ENCODE measurements at regions not wholly inside any gene's neighbourhood (a gene's known extent, or its start where the extent isn't known, plus 50 kb on each side); places are given as distances from the start of the nearest gene placed in this dataset.

- DNase-seq (ENCODE audit: low read depth in 1 of 2, low spot score in 1 of 2) = no peak
These were observed 418.3 kb upstream of the CYRIA start for GRCh38 chr2:17083902-17084301.

- DNase-seq (ENCODE audit: low read depth in 1 of 2, low spot score in 1 of 2) = no peak
These were observed 413.6 kb upstream of the CYRIA start for GRCh38 chr2:17079262-17079661.

GRCh38 chr2:17076533-17076932 lies 410.9 kb upstream of the CYRIA start:
- DNase-seq (ENCODE audit: low read depth in 1 of 2, low spot score in 1 of 2) = no peak

- DNase-seq (ENCODE audit: low read depth in 1 of 2, low spot score in 1 of 2) = no peak
These were observed 405.1 kb upstream of the CYRIA start for GRCh38 chr2:17070711-17071110.

GRCh38 chr2:17069564-17069963 lies 403.9 kb upstream of the CYRIA start:
- no peak for DNase-seq (ENCODE audit: low read depth in 1 of 2, low spot score in 1 of 2)

GRCh38 chr2:17068021-17068420 lies 402.4 kb upstream of the CYRIA start:
- DNase-seq (ENCODE audit: low read depth in 1 of 2, low spot score in 1 of 2) = no peak

GRCh38 chr2:17065536-17065935 lies 399.9 kb upstream of the CYRIA start:
- DNase-seq (ENCODE audit: low read depth in 1 of 2, low spot score in 1 of 2) = no peak

GRCh38 chr2:17061028-17061427 lies 395.4 kb upstream of the CYRIA start:
- DNase-seq (ENCODE audit: low read depth in 1 of 2, low spot score in 1 of 2) = no peak

GRCh38 chr2:17059458-17059857 lies 393.8 kb upstream of the CYRIA start:
- no peak for DNase-seq (ENCODE audit: low read depth in 1 of 2, low spot score in 1 of 2)

GRCh38 chr2:17058772-17059402 lies 393.3 kb upstream of the CYRIA start:
- no peak for DNase-seq (ENCODE audit: low read depth in 1 of 2, low spot score in 1 of 2)

- no peak for DNase-seq (ENCODE audit: low read depth in 1 of 2, low spot score in 1 of 2)
These were observed 391.7 kb upstream of the CYRIA start for GRCh38 chr2:17057109-17058017.

- no peak for DNase-seq (ENCODE audit: low read depth in 1 of 2, low spot score in 1 of 2)
These were observed 390.6 kb upstream of the CYRIA start for GRCh38 chr2:17056236-17056635.

- DNase-seq (ENCODE audit: low read depth in 1 of 2, low spot score in 1 of 2) = no peak
These were observed 386.4 kb upstream of the CYRIA start for GRCh38 chr2:17052001-17052400.

- DNase-seq (ENCODE audit: low read depth in 1 of 2, low spot score in 1 of 2) = no peak
These were observed 385.9 kb upstream of the CYRIA start for GRCh38 chr2:17051538-17051937.

GRCh38 chr2:17043173-17043572 lies 377.5 kb upstream of the CYRIA start:
- no peak for DNase-seq (ENCODE audit: low read depth in 1 of 2, low spot score in 1 of 2)

- DNase-seq (ENCODE audit: low read depth in 1 of 2, low spot score in 1 of 2) = no peak
These were observed 370.7 kb upstream of the CYRIA start for GRCh38 chr2:17036361-17036760.

GRCh38 chr2:17035010-17035409 lies 369.4 kb upstream of the CYRIA start:
- DNase-seq (ENCODE audit: low read depth in 1 of 2, low spot score in 1 of 2) = no peak

GRCh38 chr2:17030047-17030446 lies 364.4 kb upstream of the CYRIA start:
- DNase-seq (ENCODE audit: low read depth in 1 of 2, low spot score in 1 of 2) = no peak

- no peak for DNase-seq (ENCODE audit: low read depth in 1 of 2, low spot score in 1 of 2)
These were observed 346.7 kb upstream of the CYRIA start for GRCh38 chr2:17012297-17012696.

- no peak for DNase-seq (ENCODE audit: low read depth in 1 of 2, low spot score in 1 of 2)
These were observed 344.5 kb upstream of the CYRIA start for GRCh38 chr2:17010104-17010503.

GRCh38 chr2:17000184-17000482 lies 334.5 kb upstream of the CYRIA start:
- no peak for DNase-seq (ENCODE audit: low read depth in 1 of 2, low spot score in 1 of 2)

- DNase-seq (ENCODE audit: low read depth in 1 of 2, low spot score in 1 of 2) = no peak
These were observed 333.9 kb upstream of the CYRIA start for GRCh38 chr2:16999347-17000183.
